ENCODE measurements at regions not wholly inside any gene's neighbourhood (a gene's known extent, or its start where the extent isn't known, plus 50 kb on each side); places are given as distances from the start of the nearest gene placed in this dataset.
"Not testable (repeated sequence)": the region's sequence is repeated elsewhere in the genome, so short reads cannot be mapped to it uniquely, and the experiment has no call there.

- H3K9me3 ChIP-seq (ENCODE audit: low read length); H3K27ac ChIP-seq (ENCODE audit: low read length); H2AFZ ChIP-seq (ENCODE audit: low read length): not testable (repeated sequence)
Observed at GRCh38 chr2:131834203-131835020, 306.7 kb downstream of the CCDC74A start.

GRCh38 chr2:131835022-131835421 lies 307.3 kb downstream of the CCDC74A start:
- not testable (repeated sequence) for H3K27ac ChIP-seq (ENCODE audit: low read length); H4K20me1 ChIP-seq (ENCODE audit: insufficient read depth, low read depth, low read length); H3K9ac ChIP-seq (ENCODE audit: low read length); H3K4me3 ChIP-seq (ENCODE audit: low read length); H3K9me3 ChIP-seq (ENCODE audit: low read length); H3K36me3 ChIP-seq (ENCODE audit: insufficient read depth, low read length); H3K4me2 ChIP-seq (ENCODE audit: low read depth, low read length, poor library complexity, severe bottlenecking); H3K4me1 ChIP-seq (ENCODE audit: low read length); H3K79me2 ChIP-seq (ENCODE audit: low read length); H2AFZ ChIP-seq (ENCODE audit: low read length); H3K27me3 ChIP-seq (ENCODE audit: low read length); DNase-seq; H3K9me2 ChIP-seq (replicated peaks; ENCODE audit: insufficient read depth, low read length)

More at GRCh38 chr2:131834203-131835020, 306.7 kb downstream of the CCDC74A start:
- H3K4me2 ChIP-seq (ENCODE audit: low read depth, low read length, poor library complexity, severe bottlenecking); DNase-seq; H3K4me3 ChIP-seq (ENCODE audit: low read length); H3K9ac ChIP-seq (ENCODE audit: low read length); H3K9me2 ChIP-seq (replicated peaks; ENCODE audit: insufficient read depth, low read length); H3K36me3 ChIP-seq (ENCODE audit: insufficient read depth, low read length); H3K4me1 ChIP-seq (ENCODE audit: low read length); H3K27me3 ChIP-seq (ENCODE audit: low read length); H4K20me1 ChIP-seq (ENCODE audit: insufficient read depth, low read depth, low read length); H3K79me2 ChIP-seq (ENCODE audit: low read length): not testable (repeated sequence)

GRCh38 chr2:131835621-131836091 lies 308.0 kb downstream of the CCDC74A start:
- no peaks in the 10 kb centered on the region for H3K9me3 ChIP-seq (ENCODE audit: low read length)
- H2AFZ ChIP-seq (ENCODE audit: low read length), result no peak overlapping the region
- no peaks in the 10 kb centered on the region for H4K20me1 ChIP-seq (ENCODE audit: insufficient read depth, low read depth, low read length)
- no peak overlapping the region for H3K4me2 ChIP-seq (ENCODE audit: low read depth, low read length, poor library complexity, severe bottlenecking)
- no peak for DNase-seq
- no peaks in the 10 kb centered on the region for H3K36me3 ChIP-seq (ENCODE audit: insufficient read depth, low read length)
- H3K27ac ChIP-seq (ENCODE audit: low read length), result no peak overlapping the region
- H3K27me3 ChIP-seq (ENCODE audit: low read length), result no peaks in the 10 kb centered on the region
- H3K9me2 ChIP-seq (replicated peaks; ENCODE audit: insufficient read depth, low read length), result no peaks in the 10 kb centered on the region
- no peaks in the 10 kb centered on the region for H3K79me2 ChIP-seq (ENCODE audit: low read length)
- H3K4me3 ChIP-seq (ENCODE audit: low read length), result no peak overlapping the region
- no peaks in the 10 kb centered on the region for H3K4me1 ChIP-seq (ENCODE audit: low read length)
- H3K9ac ChIP-seq (ENCODE audit: low read length), result no peak overlapping the region

GRCh38 chr2:131836116-131836515 lies 308.4 kb downstream of the CCDC74A start:
- not testable (repeated sequence) for DNase-seq; H3K27ac ChIP-seq (ENCODE audit: low read length); H3K4me3 ChIP-seq (ENCODE audit: low read length); H3K27me3 ChIP-seq (ENCODE audit: low read length); H3K79me2 ChIP-seq (ENCODE audit: low read length); H3K4me1 ChIP-seq (ENCODE audit: low read length); H3K4me2 ChIP-seq (ENCODE audit: low read depth, low read length, poor library complexity, severe bottlenecking); H2AFZ ChIP-seq (ENCODE audit: low read length); H3K36me3 ChIP-seq (ENCODE audit: insufficient read depth, low read length); H4K20me1 ChIP-seq (ENCODE audit: insufficient read depth, low read depth, low read length); H3K9me2 ChIP-seq (replicated peaks; ENCODE audit: insufficient read depth, low read length); H3K9me3 ChIP-seq (ENCODE audit: low read length); H3K9ac ChIP-seq (ENCODE audit: low read length)

GRCh38 chr2:131844044-131844443 lies 316.4 kb downstream of the CCDC74A start:
- not testable (repeated sequence) for H3K9ac ChIP-seq (ENCODE audit: low read length); H3K27me3 ChIP-seq (ENCODE audit: low read length); H3K4me3 ChIP-seq (ENCODE audit: low read length); H3K36me3 ChIP-seq (ENCODE audit: insufficient read depth, low read length); H3K79me2 ChIP-seq (ENCODE audit: low read length); H3K9me3 ChIP-seq (ENCODE audit: low read length); DNase-seq; H2AFZ ChIP-seq (ENCODE audit: low read length); H3K4me2 ChIP-seq (ENCODE audit: low read depth, low read length, poor library complexity, severe bottlenecking); H3K27ac ChIP-seq (ENCODE audit: low read length); H4K20me1 ChIP-seq (ENCODE audit: insufficient read depth, low read depth, low read length); H3K9me2 ChIP-seq (replicated peaks; ENCODE audit: insufficient read depth, low read length); H3K4me1 ChIP-seq (ENCODE audit: low read length)

- not testable (repeated sequence) for H3K27ac ChIP-seq (ENCODE audit: low read length); H3K27me3 ChIP-seq (ENCODE audit: low read length); H3K4me1 ChIP-seq (ENCODE audit: low read length); H3K9me2 ChIP-seq (replicated peaks; ENCODE audit: insufficient read depth, low read length); DNase-seq; H2AFZ ChIP-seq (ENCODE audit: low read length); H4K20me1 ChIP-seq (ENCODE audit: insufficient read depth, low read depth, low read length); H3K9ac ChIP-seq (ENCODE audit: low read length); H3K9me3 ChIP-seq (ENCODE audit: low read length); H3K4me3 ChIP-seq (ENCODE audit: low read length); H3K36me3 ChIP-seq (ENCODE audit: insufficient read depth, low read length); H3K4me2 ChIP-seq (ENCODE audit: low read depth, low read length, poor library complexity, severe bottlenecking); H3K79me2 ChIP-seq (ENCODE audit: low read length)
Observed at GRCh38 chr2:131856202-131856601, 305.6 kb downstream of the ANKRD30BL start.

- not testable (repeated sequence) for H3K27me3 ChIP-seq (ENCODE audit: low read length); H3K27ac ChIP-seq (ENCODE audit: low read length); H3K79me2 ChIP-seq (ENCODE audit: low read length); H2AFZ ChIP-seq (ENCODE audit: low read length); H3K9me3 ChIP-seq (ENCODE audit: low read length); H3K36me3 ChIP-seq (ENCODE audit: insufficient read depth, low read length); H3K9me2 ChIP-seq (replicated peaks; ENCODE audit: insufficient read depth, low read length); H3K9ac ChIP-seq (ENCODE audit: low read length); H3K4me1 ChIP-seq (ENCODE audit: low read length); H3K4me3 ChIP-seq (ENCODE audit: low read length); H4K20me1 ChIP-seq (ENCODE audit: insufficient read depth, low read depth, low read length); H3K4me2 ChIP-seq (ENCODE audit: low read depth, low read length, poor library complexity, severe bottlenecking)
- peak; percentile 57 for DNase-seq
Observed at GRCh38 chr2:131858197-131858596, 303.6 kb downstream of the ANKRD30BL start.
